Natural killer cell (primary cell): ENCODE measurements at regions not wholly inside any gene's neighbourhood (a gene's known extent, or its start where the extent isn't known, plus 50 kb on each side); places are given as distances from the start of the nearest gene placed in this dataset.

Experiments used
- ATAC-seq, 3 donors: fragments of 150-1000 bp in 2 of 3; fragments of 200-7000 bp in 1 of 3; cut with Tn5 transposase; 1 replicate in 1 of 3; 2 replicates in 2 of 3; pipeline ENCODE4 v1.10.0; 2021; ENCODE audit warnings: mild to moderate bottlenecking in 2 of 3, moderate library complexity in 2 of 3
- DNase-seq, 2 donors: peaks; one replicate each; pipeline versions ENCODE4 v3.0.0 to v3.0.0-alpha.2; 2013 to 2021; ENCODE audit warnings: mixed read lengths in 1 of 2
- H3K27ac ChIP-seq: one replicate; pipeline ENCODE4 v1.5.1; 2013; ENCODE audit warnings: mild to moderate bottlenecking, low read length
- H3K27me3 ChIP-seq: one replicate; pipeline ENCODE4 v1.6.1; 2013; ENCODE audit warnings: low read length; ENCODE audit not compliant: control insufficient read depth, insufficient read depth
- H3K36me3 ChIP-seq: one replicate; pipeline ENCODE4 v1.6.1; 2013; ENCODE audit warnings: low read length; ENCODE audit not compliant: control insufficient read depth, insufficient read depth
- H3K4me1 ChIP-seq: one replicate; pipeline ENCODE4 v1.6.1; 2013; ENCODE audit warnings: low read length; ENCODE audit not compliant: control insufficient read depth, insufficient read depth
- H3K4me3 ChIP-seq: one replicate; pipeline ENCODE4 v1.5.1; 2013; ENCODE audit warnings: low read length
- H3K9me3 ChIP-seq: one replicate; pipeline ENCODE4 v1.6.1; 2013; ENCODE audit warnings: low read length; ENCODE audit not compliant: control insufficient read depth, insufficient read depth
- H3K27ac Mint-ChIP-seq, 2 donors: one replicate each; pipeline ENCODE4 v1.8.0; 2022; ENCODE audit warnings: mild to moderate bottlenecking in 2 of 2, mixed read lengths in 2 of 2, moderate library complexity in 1 of 2
- H3K27me3 Mint-ChIP-seq, 2 donors: one replicate each; pipeline ENCODE4 v1.8.0; 2022; ENCODE audit warnings: low read depth in 2 of 2, mixed read lengths in 2 of 2
- H3K36me3 Mint-ChIP-seq: one replicate; pipeline ENCODE4 v1.8.0; 2022; ENCODE audit warnings: mixed read lengths
- H3K4me1 Mint-ChIP-seq, 2 donors: one replicate each; pipeline ENCODE4 v1.8.0; 2022; ENCODE audit warnings: mixed read lengths in 2 of 2
- H3K4me3 Mint-ChIP-seq: one replicate; pipeline ENCODE4 v1.8.0; 2022; ENCODE audit warnings: mild to moderate bottlenecking, moderate library complexity, mixed read lengths
- H3K9me3 Mint-ChIP-seq, 2 donors: one replicate each; pipeline ENCODE4 v1.8.0; 2022; ENCODE audit warnings: mixed read lengths in 2 of 2
- CTCF ChIP-seq: fragments of 200-600 bp; IDR thresholded peaks from one replicate; pipeline ENCODE4 v1.8.0; 2022; ENCODE audit warnings: antibody characterized with exemption
- WGBS: methylation state at CpG from one replicate; pipeline ENCODE4 v1.1.7; 2013; ENCODE audit warnings: missing lambda C conversion rate; ENCODE audit not compliant: insufficient coverage; 5-methylcytosine and 5-hydroxymethylcytosine counted together
- intact Hi-C: fragments of 100-400 bp; cut with micrococcal nuclease; formaldehyde crosslinking; loops from one replicate; pipeline ENCODE4 v1.14.2; 2022

GRCh38 chr3:34263101-34263621 lies 464.7 kb downstream of the PDCD6IP start:
- 0% methylated on average over 3 of the region's 4 CpGs for WGBS

GRCh38 chr3:34264337-34265041 lies 466.1 kb downstream of the PDCD6IP start:
- no peak for ATAC-seq
- peaks cover 2 to 20% of the 10 kb centered on the region in 2 donors for H3K27me3 Mint-ChIP-seq
- H3K36me3 Mint-ChIP-seq: no peaks in the 10 kb centered on the region

More at GRCh38 chr3:34263101-34263621, 464.7 kb downstream of the PDCD6IP start:
- Histone ChIP-seq H3K36me3 (no peaks in the 10 kb centered on the region), H3K9me3 (no peaks in the 10 kb centered on the region), H3K4me3 (no peak overlapping the region), H3K27me3 (no peaks in the 10 kb centered on the region), H3K4me1 (no peaks in the 10 kb centered on the region), H3K27ac (no peak overlapping the region)
- ATAC-seq (no peak), DNase-seq (no peak)
- intact Hi-C loops: no loop called here
- H3K4me1 Mint-ChIP-seq: no peaks in the 10 kb centered on the region
- H3K4me3 Mint-ChIP-seq: no peak overlapping the region
- TF ChIP-seq CTCF: no peak
- peaks cover 0 to 8% of the 10 kb centered on the region in 2 donors for H3K27me3 Mint-ChIP-seq
- H3K27ac Mint-ChIP-seq: no peak overlapping the region
- H3K36me3 Mint-ChIP-seq: no peaks in the 10 kb centered on the region
- H3K9me3 Mint-ChIP-seq: no peaks in the 10 kb centered on the region

GRCh38 chr3:34267088-34267487 lies 468.7 kb downstream of the PDCD6IP start:
- ATAC-seq: no peak

More at GRCh38 chr3:34264337-34265041, 466.1 kb downstream of the PDCD6IP start:
- 92% methylated on average over 3 of the region's 5 CpGs for WGBS
- Mint-ChIP-seq H3K9me3 (no peaks in the 10 kb centered on the region), H3K4me1 (no peaks in the 10 kb centered on the region), H3K4me3 (no peak overlapping the region), H3K27ac (no peak overlapping the region)
- intact Hi-C loops: no loop called here
- DNase-seq: no peak
- no peaks in the 10 kb centered on the region for H3K36me3 ChIP-seq
- TF ChIP-seq CTCF: no peak
- H3K27ac ChIP-seq: no peak overlapping the region
- no peaks in the 10 kb centered on the region for H3K27me3 ChIP-seq
- no peaks in the 10 kb centered on the region for H3K4me1 ChIP-seq
- no peak overlapping the region for H3K4me3 ChIP-seq
- H3K9me3 ChIP-seq: no peaks in the 10 kb centered on the region

More at GRCh38 chr3:34267088-34267487, 468.7 kb downstream of the PDCD6IP start:
- Histone ChIP-seq H3K9me3 (no peaks in the 10 kb centered on the region), H3K4me1 (no peaks in the 10 kb centered on the region), H3K36me3 (no peaks in the 10 kb centered on the region), H3K27ac (no peak overlapping the region), H3K4me3 (no peak overlapping the region), H3K27me3 (no peaks in the 10 kb centered on the region)
- H3K27me3 Mint-ChIP-seq: peaks cover 5 to 20% of the 10 kb centered on the region in 2 donors
- no peaks in the 10 kb centered on the region for H3K4me1 Mint-ChIP-seq
- intact Hi-C loops: no loop called here
- H3K9me3 Mint-ChIP-seq: no peaks in the 10 kb centered on the region
- no peak for DNase-seq
- H3K4me3 Mint-ChIP-seq: no peak overlapping the region
- no peak for TF ChIP-seq CTCF
- H3K36me3 Mint-ChIP-seq: no peaks in the 10 kb centered on the region
- H3K27ac Mint-ChIP-seq: no peak overlapping the region
